GM23248 (cell line): ENCODE measurements at regions not wholly inside any gene's neighbourhood (a gene's known extent, or its start where the extent isn't known, plus 50 kb on each side); places are given as distances from the start of the nearest gene placed in this dataset.

Experiments
- DNase-seq: peaks from one replicate; pipeline ENCODE4 v3.0.0-alpha.2; 2015
- H2AFZ ChIP-seq: fragments of 200-600 bp; sonication (generic); 2 replicates; pipeline ENCODE4 v1.6.1; 2016; ENCODE audit warnings: antibody characterized with exemption
- H3F3A ChIP-seq: fragments of 200-600 bp; sonication (generic); 2 replicates; pipeline ENCODE4 v1.6.1; 2016; ENCODE audit warnings: mild to moderate bottlenecking, antibody characterized with exemption, mixed run types; ENCODE audit not compliant: insufficient read depth
- H3K27ac ChIP-seq: fragments of 200-600 bp; sonication (generic); 2 replicates; pipeline ENCODE4 v1.5.1; 2016; ENCODE audit warnings: mild to moderate bottlenecking
- H3K27me3 ChIP-seq: fragments of 200-600 bp; sonication (generic); replicated peaks from 2 replicates; pipeline ENCODE4 v1.6.1; 2016; ENCODE audit warnings: mild to moderate bottlenecking; ENCODE audit not compliant: insufficient read depth
- H3K36me3 ChIP-seq: fragments of 200-600 bp; sonication (generic); 2 replicates; pipeline ENCODE4 v1.6.1; 2016; ENCODE audit warnings: low read depth, mild to moderate bottlenecking
- H3K4me1 ChIP-seq: fragments of 200-600 bp; sonication (generic); 2 replicates; pipeline ENCODE4 v1.6.1; 2016; ENCODE audit warnings: mild to moderate bottlenecking; ENCODE audit not compliant: insufficient read depth
- H3K4me2 ChIP-seq: fragments of 200-600 bp; sonication (generic); one replicate; pipeline ENCODE4 v1.6.1; 2016; ENCODE audit warnings: mild to moderate bottlenecking; ENCODE audit not compliant: unreplicated experiment
- H3K4me3 ChIP-seq: fragments of 200-600 bp; sonication (generic); 2 replicates; pipeline ENCODE4 v1.5.1; 2016; ENCODE audit warnings: mild to moderate bottlenecking
- H3K79me2 ChIP-seq: fragments of 200-600 bp; sonication (generic); 2 replicates; pipeline ENCODE4 v1.6.1; 2016; ENCODE audit warnings: mild to moderate bottlenecking; ENCODE audit not compliant: insufficient read depth
- H3K9ac ChIP-seq: fragments of 200-600 bp; sonication (generic); 2 replicates; pipeline ENCODE4 v1.6.1; 2016; ENCODE audit warnings: mild to moderate bottlenecking
- H3K9me2 ChIP-seq: fragments of 200-600 bp; sonication (generic); 2 replicates; pipeline ENCODE4 v1.6.1; 2016; ENCODE audit warnings: mixed run types, mild to moderate bottlenecking, moderate library complexity; ENCODE audit not compliant: insufficient read depth
- H3K9me3 ChIP-seq: fragments of 200-600 bp; sonication (generic); one replicate; pipeline ENCODE4 v1.6.1; 2017; ENCODE audit warnings: low read depth
- H4K20me1 ChIP-seq: fragments of 200-600 bp; sonication (generic); 2 replicates; pipeline ENCODE4 v1.6.0; 2016; ENCODE audit not compliant: insufficient read depth
- EZH2 ChIP-seq: fragments of 200-600 bp; sonication (generic); IDR thresholded peaks from 2 replicates; pipeline ENCODE4 v1.6.1; 2018; ENCODE audit warnings: antibody characterized with exemption, mild to moderate bottlenecking; ENCODE audit not compliant: insufficient read depth, poor library complexity, severe bottlenecking
- EZH2phosphoT487 ChIP-seq: fragments of 200-600 bp; sonication (generic); IDR thresholded peaks from 2 replicates; pipeline ENCODE4 v1.6.1; 2018; ENCODE audit warnings: antibody characterized with exemption, moderate library complexity, mild to moderate bottlenecking, low read depth; ENCODE audit not compliant: insufficient read depth
- WGBS, 2 experiments: methylation state at CpG; one replicate each; pipeline ENCODE4 v1.1.6; 2015 to 2017; ENCODE audit warnings: low lambda C conversion rate in 2 of 2, low coverage in 1 of 2; ENCODE audit errors: missing lambda C conversion rate in 2 of 2; 5-methylcytosine and 5-hydroxymethylcytosine counted together
- in situ Hi-C: fragments of 300-500 bp; cut with MboI; formaldehyde crosslinking; loops from 2 replicates; pipeline ENCODE4 v1.15.0; 2020

DNA sequence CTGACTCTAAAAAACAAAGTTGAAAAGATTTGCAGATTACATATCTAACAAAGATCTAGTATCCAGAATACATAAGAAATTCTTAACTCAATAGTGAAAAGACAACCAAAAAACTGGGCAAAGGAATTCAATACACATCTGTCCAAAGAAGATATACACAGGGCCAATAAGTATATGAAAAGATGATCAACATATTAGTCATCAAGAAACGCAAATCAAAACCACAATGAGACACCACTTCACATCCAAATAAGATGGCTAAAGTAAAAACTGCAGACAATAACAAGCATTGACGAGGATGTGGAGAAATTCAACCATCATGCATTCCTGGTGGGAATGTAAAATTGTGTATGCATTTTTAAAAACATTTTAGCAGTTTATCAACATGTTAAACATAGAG, 256.0 kb downstream of the EIPR1 start:
- Histone ChIP-seq H3K9ac (no peak overlapping the region), H3F3A (no peaks in the 10 kb centered on the region), H3K9me3 (no peaks in the 10 kb centered on the region), H3K4me1 (no peaks in the 10 kb centered on the region), H4K20me1 (no peaks in the 10 kb centered on the region), H3K27me3 (no peaks in the 10 kb centered on the region), H3K4me3 (no peak overlapping the region), H2AFZ (no peak overlapping the region), H3K9me2 (no peaks in the 10 kb centered on the region), H3K4me2 (no peak overlapping the region), H3K79me2 (no peaks in the 10 kb centered on the region), H3K36me3 (no peaks in the 10 kb centered on the region), H3K27ac (no peak overlapping the region)
- WGBS, 2 experiments: 34 to 44% methylated on average over 2 of the region's 2 CpGs
- in situ Hi-C loops: no loop called here
- TF ChIP-seq EZH2 (no peak), EZH2phosphoT487 (no peak)
- no peak for DNase-seq

DNA sequence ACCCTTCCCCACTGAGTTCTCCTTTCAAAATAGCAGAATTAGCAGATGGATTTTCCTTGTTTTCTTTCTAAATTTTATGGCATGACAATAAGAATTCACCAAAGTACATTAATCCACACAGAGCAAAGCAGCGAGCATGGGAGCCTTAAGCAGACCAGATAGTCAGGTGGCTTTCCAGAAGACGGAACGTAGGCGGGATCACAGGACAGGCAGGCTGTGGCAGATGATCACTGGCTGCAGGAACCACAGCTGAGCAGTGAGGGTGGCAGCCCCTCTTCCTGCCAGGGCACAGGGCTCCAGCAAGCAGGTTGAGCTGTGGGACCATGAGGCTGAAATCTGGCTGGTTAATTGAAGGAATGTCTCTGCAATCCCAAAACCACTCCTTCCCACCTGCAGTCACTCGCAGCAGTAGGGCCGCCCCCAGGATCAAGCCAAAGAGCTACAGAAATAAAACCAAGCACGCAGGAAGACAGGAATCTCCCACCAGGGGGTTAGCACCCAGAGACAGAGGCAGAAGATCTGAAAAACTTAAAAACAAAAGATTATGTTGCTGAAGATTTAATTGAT, 259.9 kb downstream of the EIPR1 start:
- no peak overlapping the region for H3K4me2 ChIP-seq
- no peak overlapping the region for H3K4me3 ChIP-seq
- no peak for DNase-seq
- no peak for TF ChIP-seq EZH2phosphoT487
- TF ChIP-seq EZH2: no peak
- no peaks in the 10 kb centered on the region for H3K27me3 ChIP-seq
- in situ Hi-C loops: no loop called here
- no peak overlapping the region for H2AFZ ChIP-seq
- H3K27ac ChIP-seq: no peak overlapping the region
- H3K4me1 ChIP-seq: no peaks in the 10 kb centered on the region
- H3K9me3 ChIP-seq: no peaks in the 10 kb centered on the region
- no peaks in the 10 kb centered on the region for H3K79me2 ChIP-seq
- H3K9me2 ChIP-seq: no peaks in the 10 kb centered on the region
- 36 to 38% methylated on average over 7 of the region's 7 CpGs for WGBS, 2 experiments
- H3K36me3 ChIP-seq: no peaks in the 10 kb centered on the region
- no peaks in the 10 kb centered on the region for H3F3A ChIP-seq
- H4K20me1 ChIP-seq: no peaks in the 10 kb centered on the region
- H3K9ac ChIP-seq: no peak overlapping the region

DNA sequence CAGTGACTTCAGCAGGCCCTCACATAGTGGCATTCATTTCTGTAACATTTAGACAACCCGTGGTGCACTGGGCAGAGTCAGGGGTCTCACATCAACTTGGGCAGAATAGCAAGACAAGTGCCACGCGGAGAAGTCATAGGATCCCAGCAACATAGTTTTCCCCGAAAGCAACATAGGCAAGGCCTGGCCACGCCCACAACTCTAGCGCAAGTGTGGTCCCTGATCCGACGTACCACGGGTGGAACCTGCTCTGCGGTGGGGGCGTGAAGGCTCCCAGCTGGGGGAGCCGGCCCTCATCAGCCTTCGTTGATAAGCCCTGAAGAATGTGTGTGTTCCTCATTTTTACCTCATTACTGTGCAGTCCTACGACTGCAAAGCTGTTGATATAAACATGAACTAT, 261.2 kb downstream of the EIPR1 start:
- 63 to 66% methylated on average over 14 of the region's 14 CpGs for WGBS, 2 experiments
- H3K9ac ChIP-seq: no peak overlapping the region
- H4K20me1 ChIP-seq: no peaks in the 10 kb centered on the region
- no peaks in the 10 kb centered on the region for H3K4me1 ChIP-seq
- in situ Hi-C loops: no loop called here
- no peaks in the 10 kb centered on the region for H3F3A ChIP-seq
- H3K27ac ChIP-seq: no peak overlapping the region
- no peaks in the 10 kb centered on the region for H3K36me3 ChIP-seq
- no peak overlapping the region for H3K4me3 ChIP-seq
- no peaks in the 10 kb centered on the region for H3K79me2 ChIP-seq
- H3K9me2 ChIP-seq: no peaks in the 10 kb centered on the region
- no peaks in the 10 kb centered on the region for H3K27me3 ChIP-seq
- no peaks in the 10 kb centered on the region for H3K9me3 ChIP-seq
- no peak overlapping the region for H2AFZ ChIP-seq
- TF ChIP-seq EZH2 (no peak), EZH2phosphoT487 (no peak)
- DNase-seq: no peak
- H3K4me2 ChIP-seq: no peak overlapping the region

GRCh38 chr2:3115301-3116042, 262.1 kb downstream of the EIPR1 start:
- no peak overlapping the region for H3K4me3 ChIP-seq
- no peak for DNase-seq
- H3F3A ChIP-seq: peaks cover 4% of the 10 kb centered on the region; the same call in 1 of the 2 replicates
- H3K9me3 ChIP-seq: no peaks in the 10 kb centered on the region
- no peaks in the 10 kb centered on the region for H3K4me1 ChIP-seq
- H3K36me3 ChIP-seq: no peaks in the 10 kb centered on the region
- H3K9ac ChIP-seq: no peak overlapping the region
- no peak overlapping the region for H3K27ac ChIP-seq
- TF ChIP-seq EZH2 (no peak), EZH2phosphoT487 (no peak)
- in situ Hi-C loops: no loop called here
- no peaks in the 10 kb centered on the region for H3K79me2 ChIP-seq
- 50% methylated on average over 13 of the region's 13 CpGs for WGBS, 2 experiments
- no peak overlapping the region for H3K4me2 ChIP-seq
- no peaks in the 10 kb centered on the region for H4K20me1 ChIP-seq
- H3K27me3 ChIP-seq: no peaks in the 10 kb centered on the region
- H2AFZ ChIP-seq: no peak overlapping the region
- no peaks in the 10 kb centered on the region for H3K9me2 ChIP-seq
